HG03521 (cell line): ENCODE measurements at regions not wholly inside any gene's neighbourhood (a gene's known extent, or its start where the extent isn't known, plus 50 kb on each side); places are given as distances from the start of the nearest gene placed in this dataset.

ENCODE experiments used
- ATAC-seq: cut with Tn5 transposase; IDR thresholded peaks from one replicate; pipeline ENCODE4 v1.9.1; 2021; ENCODE audit warnings: mild to moderate bottlenecking, moderate library complexity; ENCODE audit not compliant: unreplicated experiment

- no peak for ATAC-seq
These were observed 67.9 kb upstream of the ZNF648 start for GRCh38 chr1:182129398-182129797.

DNA sequence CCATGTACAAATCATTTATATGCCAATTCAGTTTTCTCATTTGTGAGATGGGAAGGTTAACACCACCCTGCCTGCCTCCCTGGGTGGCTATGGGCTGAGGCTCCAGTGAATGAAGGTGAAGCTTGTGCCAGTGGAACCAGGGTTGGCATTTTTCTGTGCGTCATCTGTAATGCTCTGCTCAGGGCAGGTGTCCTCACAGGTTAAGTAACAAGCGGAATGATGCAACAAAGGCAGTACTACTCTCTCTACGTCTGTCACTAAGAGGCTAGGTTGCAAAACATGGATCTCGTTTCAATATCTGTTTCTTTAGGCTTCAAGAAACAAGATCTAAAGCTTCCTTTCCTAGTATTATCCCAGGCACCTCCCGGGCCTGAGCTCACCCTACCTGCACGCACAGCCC, 67.0 kb upstream of the ZNF648 start:
- ATAC-seq: no peak

DNA sequence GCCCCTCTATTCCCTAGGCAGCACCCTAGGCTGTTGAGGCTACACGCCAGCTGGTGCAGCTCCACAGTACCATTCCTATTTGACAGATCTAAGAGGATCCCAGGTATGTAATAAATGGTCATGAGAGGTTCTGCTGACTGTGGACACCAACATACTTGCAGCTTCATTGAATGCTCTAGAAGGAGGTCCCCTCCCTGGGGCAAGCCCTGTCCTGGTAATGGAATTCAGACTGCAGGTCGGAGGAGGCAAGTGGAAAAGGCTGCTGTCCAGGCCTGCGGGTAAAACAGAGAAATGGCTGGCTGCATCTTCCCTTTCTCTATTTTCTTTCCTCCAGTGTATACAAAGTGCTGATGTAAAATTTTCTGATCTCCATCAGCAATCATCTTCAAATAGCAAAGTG, 66.1 kb upstream of the ZNF648 start:
- ATAC-seq: no peak

DNA sequence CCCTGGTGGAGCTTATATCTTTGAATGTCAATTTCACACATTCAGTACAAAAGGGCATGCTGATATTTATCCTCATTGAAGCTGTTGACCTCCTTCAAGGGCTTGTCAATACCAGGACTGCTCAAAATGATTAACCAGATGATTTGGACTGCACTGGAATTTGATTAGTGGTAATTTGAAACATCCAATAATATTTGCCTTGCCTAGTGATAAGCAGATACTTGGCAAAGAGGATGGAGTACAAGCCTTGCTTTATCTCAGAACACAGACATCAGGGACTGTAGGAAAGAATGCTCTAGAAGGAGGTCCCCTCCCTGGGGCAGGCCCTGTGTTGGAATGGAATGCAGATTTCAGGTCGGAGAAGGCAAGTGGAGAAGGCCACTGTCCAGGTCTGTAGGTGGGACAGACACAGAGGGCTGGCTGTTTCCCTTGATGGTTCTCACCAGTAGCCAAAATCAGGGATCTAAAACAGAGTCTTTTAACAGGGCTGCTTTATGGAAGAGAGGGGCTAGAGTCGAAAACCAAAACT, 64.8 kb upstream of the ZNF648 start:
- no peak for ATAC-seq

DNA sequence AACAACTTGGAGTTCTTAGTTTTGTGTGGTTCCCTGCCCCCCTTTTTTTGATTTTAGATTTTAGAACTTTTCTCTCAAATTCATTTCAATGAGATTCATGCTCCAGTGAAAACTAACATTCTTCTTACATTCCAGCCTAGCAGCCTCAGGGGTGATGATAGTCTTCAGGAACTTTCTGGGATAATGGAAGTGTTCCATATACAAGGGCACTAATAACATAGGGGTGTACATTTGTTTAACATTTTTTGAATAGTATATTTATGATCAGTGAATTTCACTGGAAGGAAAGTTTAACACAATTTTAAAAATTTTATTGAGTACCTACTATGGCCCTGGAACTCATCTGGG, 61.4 kb upstream of the ZNF648 start:
- no peak for ATAC-seq

GRCh38 chr1:182122256-182122912, 60.9 kb upstream of the ZNF648 start:
- ATAC-seq: no peak

- no peak for ATAC-seq
These were observed 60.3 kb upstream of the ZNF648 start for GRCh38 chr1:182121787-182122186.

- ATAC-seq: no peak
These were observed 59.1 kb upstream of the ZNF648 start for GRCh38 chr1:182120411-182121258.

GRCh38 chr1:182119631-182120030, 58.1 kb upstream of the ZNF648 start:
- no peak for ATAC-seq

DNA sequence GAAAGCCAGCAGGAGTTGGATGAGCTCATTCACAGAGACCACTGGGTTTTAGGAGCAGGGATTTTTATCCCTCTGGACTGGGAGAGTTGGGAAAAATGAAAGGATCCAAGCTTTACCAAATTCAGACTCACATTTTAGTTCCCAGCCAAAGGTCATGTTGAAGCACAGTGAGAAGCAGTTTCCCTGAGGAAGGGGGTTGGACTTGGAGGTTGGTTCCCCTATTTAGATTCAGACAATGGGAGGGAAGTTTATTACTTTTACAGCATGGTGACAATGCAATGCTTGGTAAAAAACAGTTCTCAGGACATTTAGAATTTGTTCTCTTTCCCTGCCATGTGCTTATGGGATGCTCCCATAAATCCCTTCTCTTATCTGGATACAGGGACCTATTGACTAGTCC, 57.3 kb upstream of the ZNF648 start:
- no peak for ATAC-seq

GRCh38 chr1:182114627-182115023, 53.1 kb upstream of the ZNF648 start:
- no peak for ATAC-seq

DNA sequence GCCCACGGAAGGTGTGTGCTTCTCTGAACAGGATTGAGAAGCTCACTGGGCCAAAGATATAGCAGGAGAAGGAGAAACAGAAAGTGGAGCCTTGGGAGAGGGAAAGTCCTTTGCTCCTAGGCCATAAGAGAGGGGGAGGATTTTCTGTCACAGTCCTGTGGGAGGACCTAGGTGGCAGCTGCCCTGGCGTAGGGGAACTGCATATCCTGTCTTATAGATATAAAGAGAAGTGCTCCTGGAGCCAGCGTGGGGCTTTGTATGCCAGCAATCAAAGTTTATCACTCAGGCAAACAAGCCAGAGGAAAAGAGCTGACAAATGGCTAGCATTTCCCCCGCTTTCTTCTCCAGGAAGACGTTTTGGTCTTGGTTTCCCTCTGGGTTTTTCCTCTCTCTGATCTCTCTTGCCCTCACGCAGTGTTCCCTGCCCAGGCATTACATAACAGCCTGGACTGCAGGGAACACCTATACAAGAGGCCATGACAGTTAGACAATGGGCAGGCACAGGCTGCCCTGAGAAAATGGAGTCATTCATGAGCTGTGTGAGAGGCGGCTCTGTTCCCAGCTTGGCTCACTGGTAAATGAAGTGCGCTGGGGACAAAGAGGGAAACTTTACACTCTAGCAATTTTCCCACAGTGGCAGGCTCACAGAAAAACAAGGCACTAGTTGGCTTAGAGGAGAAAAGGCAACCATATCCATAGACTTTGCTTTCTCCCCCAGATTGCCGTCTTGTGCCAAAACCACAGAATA, 52.5 kb upstream of the ZNF648 start:
- no peak for ATAC-seq

DNA sequence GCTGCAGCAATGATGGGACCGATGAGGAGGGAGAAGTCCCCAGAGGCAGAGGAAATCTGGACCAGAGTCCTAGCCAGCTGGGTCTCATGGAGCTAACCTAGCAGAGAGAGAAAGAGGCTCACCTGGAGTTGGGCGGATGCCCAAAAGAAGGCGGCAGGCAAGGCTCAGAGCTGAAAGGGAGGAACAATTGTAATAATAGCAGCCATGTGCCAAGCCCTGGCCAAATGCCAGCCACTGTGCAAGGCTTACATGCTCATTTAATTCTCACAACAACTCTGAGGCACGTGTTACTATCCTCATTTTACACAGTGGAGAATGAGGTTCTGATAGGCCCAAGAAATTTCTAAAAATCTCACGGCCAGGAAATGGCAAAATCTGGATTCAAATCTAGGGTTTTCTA, 50.0 kb upstream of the ZNF648 start:
- no peak for ATAC-seq
